K562 (cell line): ENCODE measurements at regions not wholly inside any gene's neighbourhood (a gene's known extent, or its start where the extent isn't known, plus 50 kb on each side); places are given as distances from the start of the nearest gene placed in this dataset.

ENCODE experiments used
- ATAC-seq: fragments of 200-7000 bp; cut with Tn5 transposase; 3 replicates; pipeline ENCODE4 v1.9.1; 2020; ENCODE audit warnings: moderate library complexity
- BruUV-seq: library from RNA; stranded (reverse); fragments of 400-500 nt; replicated peaks from 2 replicates; lab custom pipeline; 2021; lab: Mats Ljungman, UMichigan
- CTCF ChIA-PET: fragments of 300-600 bp; formaldehyde crosslinking; extraction: SDS; loops from one replicate; lab custom pipeline; 2021; ENCODE audit warnings: low intra/inter-chr PET ratio; lab: Yijun Ruan, JAX
- POLR2A ChIA-PET: fragments of 300-600, 350-650 bp; sonication (Branson Sonifier 250); formaldehyde crosslinking; extraction: SDS; loops from one replicate; lab custom pipeline; 2021; ENCODE audit warnings: antibody characterized with exemption, inconsistent platforms; lab: Yijun Ruan, JAX
- DNase-seq, 4 experiments: peaks; one replicate each; pipeline versions ENCODE4 v3.0.0 to v3.0.0-alpha.2; 2011 to 2018; ENCODE audit warnings: low spot score in 3 of 4, mixed read lengths in 3 of 4; ENCODE audit errors: extremely low read depth in 1 of 4
- FAIRE-seq: peaks from 2 replicates; lab custom pipeline; 2011; peaks lifted over from hg19 to GRCh38; lab: Jason Lieb, UNC
- H2AFZ ChIP-seq: 2 replicates; pipeline ENCODE4 v1.6.0; 2011; ENCODE audit warnings: low read depth, low read length, control low read depth, inconsistent platforms
- H3K27ac ChIP-seq: fragments of 200-600 bp; 3 replicates; pipeline ENCODE4 v1.8.0; 2011; ENCODE audit warnings: low read depth, mild to moderate bottlenecking, control low read depth, inconsistent platforms, low read length, moderate library complexity, mixed read lengths; ENCODE audit errors: extremely low read depth
- H3K27me3 ChIP-seq, 2 experiments: fragments of 300-600 bp in 1 of 2; 2 replicates in 1 of 2; 3 replicates in 1 of 2; pipeline versions ENCODE4 v1.6.0 to v1.8.0; 2011; ENCODE audit warnings: inconsistent platforms in 2 of 2, low read length in 2 of 2, mild to moderate bottlenecking in 1 of 2, mixed read lengths in 1 of 2, moderate library complexity in 1 of 2; ENCODE audit not compliant: control insufficient read depth in 2 of 2, insufficient read depth in 2 of 2
- H3K36me3 ChIP-seq: fragments of 300-600 bp; 3 replicates; pipeline ENCODE4 v1.8.0; 2011; ENCODE audit warnings: mild to moderate bottlenecking, low read length, inconsistent platforms; ENCODE audit not compliant: control insufficient read depth, insufficient read depth
- H3K4me1 ChIP-seq, 2 experiments: fragments of 200-600 bp in 1 of 2; replicated peaks in 1 of 2; 2 replicates in 1 of 2; 3 replicates in 1 of 2; pipeline versions ENCODE4 v1.5.1 to v1.8.0; 2011; ENCODE audit warnings: inconsistent platforms in 2 of 2, low read length in 2 of 2, mild to moderate bottlenecking in 1 of 2, mixed read lengths in 1 of 2, moderate library complexity in 1 of 2; ENCODE audit not compliant: control insufficient read depth in 2 of 2, insufficient read depth in 2 of 2
- H3K4me2 ChIP-seq: 2 replicates; pipeline ENCODE4 v1.6.1; 2011; ENCODE audit warnings: low read length, control low read depth, inconsistent platforms, mixed read lengths; ENCODE audit not compliant: insufficient read depth
- H3K4me3 ChIP-seq: fragments of 200-600 bp; sonication (generic), shearing (Covaris generic); 2 replicates; pipeline ENCODE4 v1.5.1; 2016; ENCODE audit warnings: control low read depth, inconsistent platforms
- H3K79me2 ChIP-seq: fragments of 200-600 bp; 3 replicates; pipeline ENCODE4 v1.8.0; 2011; ENCODE audit warnings: low read length, inconsistent platforms; ENCODE audit not compliant: control insufficient read depth, insufficient read depth
- H3K9ac ChIP-seq, 2 experiments: 2 replicates each; pipeline versions ENCODE4 v1.6.0 to v1.6.1; 2011; ENCODE audit warnings: low read depth in 2 of 2, low read length in 2 of 2, control low read depth in 1 of 2, inconsistent platforms in 1 of 2, mild to moderate bottlenecking in 1 of 2, mixed read lengths in 1 of 2; ENCODE audit not compliant: insufficient read depth in 1 of 2
- H3K9me1 ChIP-seq: one replicate; pipeline ENCODE4 v1.6.0; 2011; ENCODE audit warnings: inconsistent platforms, mild to moderate bottlenecking, low read length, moderate library complexity; ENCODE audit not compliant: control insufficient read depth, insufficient read depth
- H3K9me3 ChIP-seq: replicated peaks from 2 replicates; pipeline ENCODE4 v1.5.1; 2011; ENCODE audit warnings: low read depth, low read length, inconsistent platforms; ENCODE audit not compliant: control insufficient read depth, insufficient read depth
- H4K20me1 ChIP-seq: replicated peaks from 2 replicates; pipeline ENCODE4 v1.6.1; 2011; ENCODE audit warnings: low read length, inconsistent platforms, mixed read lengths; ENCODE audit not compliant: control insufficient read depth, insufficient read depth
- CHCHD3 ChIP-seq: fragments of 250-450 bp; sonication (Bioruptor Pico); IDR thresholded peaks from 2 replicates; pipeline ENCODE4 v2.1.2; 2022; ENCODE audit warnings: mild to moderate bottlenecking
- ELF4 ChIP-seq: fragments of 450-650 bp; formaldehyde crosslinking; IDR thresholded peaks from 2 replicates; pipeline ENCODE4 v1.4.0; 2022; ENCODE audit warnings: missing genetic modification characterization
- FOSL1 ChIP-seq: fragments of 200-800 bp; sonication (Bioruptor generic); conservative IDR thresholded peaks from 2 replicates; pipeline ENCODE4 v1.6.1; 2016; ENCODE audit warnings: missing genetic modification characterization, missing compliant biosample characterization
- GABPA ChIP-seq: fragments of 200-800 bp; sonication (Bioruptor generic); conservative IDR thresholded peaks from 2 replicates; pipeline ENCODE4 v1.6.1; 2016; ENCODE audit warnings: low read depth, missing genetic modification characterization, missing compliant biosample characterization
- SRSF9 ChIP-seq: fragments of 200-400 bp; formaldehyde crosslinking; IDR thresholded peaks from 2 replicates; pipeline ENCODE4 v1.6.1; 2017; ENCODE audit warnings: low read depth, low read length, borderline replicate concordance
- TCF3 ChIP-seq: sonication (generic); formaldehyde crosslinking; IDR thresholded peaks from 2 replicates; pipeline ENCODE4 v1.4.0; 2020; ENCODE audit warnings: mild to moderate bottlenecking, missing genetic modification reagents
- WGBS: fragments of 100-300 bp; shearing (Covaris generic); methylation state at CpG from one replicate; pipeline ENCODE4 v1.1.6; 2016; ENCODE audit warnings: low coverage, mixed read lengths; ENCODE audit not compliant: insufficient coverage; ENCODE audit errors: missing lambda C conversion rate; 5-methylcytosine and 5-hydroxymethylcytosine counted together
- in situ Hi-C: fragments of 300-500 bp; cut with MboI; formaldehyde crosslinking; loops from 4 replicates; pipeline ENCODE4 v1.15.0; 2018; ENCODE audit warnings: inconsistent platforms, mixed read lengths
- intact Hi-C: fragments of 100-400 bp; cut with micrococcal nuclease; formaldehyde crosslinking; loops from 2 replicates; pipeline ENCODE4 v1.14.2; 2022

DNA sequence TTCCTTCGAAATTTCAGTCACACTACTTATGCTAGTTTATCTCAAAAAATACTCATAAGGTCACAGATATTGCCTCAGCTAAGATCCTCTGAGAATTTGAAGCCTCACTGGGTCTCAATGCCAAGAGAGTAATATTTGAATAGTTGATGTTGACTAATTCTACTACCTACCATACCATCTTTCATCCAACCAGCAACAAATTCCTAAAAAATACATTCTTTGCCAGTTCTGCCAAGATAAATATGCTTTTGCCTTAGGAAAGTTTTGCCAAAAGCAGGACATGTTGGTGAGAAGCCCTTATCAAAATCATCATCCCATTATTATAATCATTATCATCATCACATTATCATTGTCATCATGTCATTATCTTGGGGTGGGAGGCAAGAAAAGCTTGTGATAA is 544.6 kb upstream of the ZEB2 start:
- Histone ChIP-seq H3K9me1 (no peaks in the 10 kb centered on the region), H3K36me3 (no peaks in the 10 kb centered on the region), H3K27me3 (no peaks in the 10 kb centered on the region), H3K4me3 (no peak overlapping the region), H2AFZ (no peak overlapping the region), H3K27ac (no peak overlapping the region), H4K20me1 (no peaks in the 10 kb centered on the region), H3K79me2 (no peaks in the 10 kb centered on the region), H3K9ac (no peak overlapping the region)
- intact Hi-C loops, result no loop called here
- no peak for FAIRE-seq
- DNase-seq, result no peak
- no TSS peak for BruUV-seq
- no peak for TF ChIP-seq SRSF9
- TF ChIP-seq TCF3 (CRISPR knock-in tag), result no peak
- TF ChIP-seq GABPA, result no peak
- TF ChIP-seq CHCHD3 (CRISPR knock-in tag), result no peak
- TF ChIP-seq, all 486 proteins: peak for 0
- no peaks in the 10 kb centered on the region for H3K9me3 ChIP-seq
- no peaks in the 10 kb centered on the region for H3K4me1 ChIP-seq
- ATAC-seq, result no peak
- in situ Hi-C loops, result no loop called here
- 22% methylated on average over 1 of the region's 1 CpG for WGBS
- POLR2A ChIA-PET, result no interaction called here
- H3K4me2 ChIP-seq, result no peak overlapping the region
- CTCF ChIA-PET, result no interaction called here

DNA sequence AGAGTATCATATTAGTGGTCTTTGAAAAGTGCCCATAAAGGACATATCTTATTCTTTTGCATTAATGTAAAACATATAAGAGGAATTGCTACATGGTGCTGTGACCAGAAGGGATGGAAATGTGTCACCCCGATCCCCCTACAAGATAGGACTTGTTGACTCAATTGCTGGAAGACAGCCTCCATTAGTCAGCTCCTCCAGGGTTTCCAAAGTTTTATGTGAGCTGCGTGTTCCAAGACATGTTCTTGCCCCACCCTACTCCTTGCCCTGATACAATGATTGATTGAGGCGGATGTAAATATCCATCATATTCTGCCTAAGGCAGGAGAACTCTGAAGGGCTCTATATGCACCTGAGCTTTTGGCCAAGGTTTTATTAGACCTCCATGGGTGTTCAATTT is 541.0 kb upstream of the ZEB2 start:
- no peak overlapping the region for H3K4me2 ChIP-seq
- DNase-seq, result no peak
- no peak for FAIRE-seq
- TF ChIP-seq FOSL1 (tag), result peak; percentile 61
- no peak for TF ChIP-seq ELF4 (CRISPR knock-in tag)
- 33% methylated on average over 3 of the region's 3 CpGs for WGBS
- peak overlapping the region; percentile 12; the same call in 1 of the 2 replicates for H2AFZ ChIP-seq
- no peak for ATAC-seq
- H3K4me1 ChIP-seq, result no peaks in the 10 kb centered on the region
- H3K27me3 ChIP-seq, result no peaks in the 10 kb centered on the region
- no peaks in the 10 kb centered on the region for H3K79me2 ChIP-seq
- POLR2A ChIA-PET, result no interaction called here
- no TSS peak for BruUV-seq
- in situ Hi-C loops (no loop called here), intact Hi-C loops (no loop called here)
- no peaks in the 10 kb centered on the region for H3K9me1 ChIP-seq
- no peak overlapping the region for H3K9ac ChIP-seq
- H3K27ac ChIP-seq, result no peak overlapping the region
- no peaks in the 10 kb centered on the region for H3K9me3 ChIP-seq
- H3K36me3 ChIP-seq, result no peaks in the 10 kb centered on the region
- H3K4me3 ChIP-seq, result no peak overlapping the region
- CTCF ChIA-PET, result no interaction called here
- no peaks in the 10 kb centered on the region for H4K20me1 ChIP-seq
